ENCODE measurements at regions not wholly inside any gene's neighbourhood (a gene's known extent, or its start where the extent isn't known, plus 50 kb on each side); places are given as distances from the start of the nearest gene placed in this dataset.

- no peak overlapping the region for H3K4me3 ChIP-seq (ENCODE audit: control insufficient read depth, low read depth, low read length)
- no peak for TF ChIP-seq CTCF (IDR thresholded peaks at IDR 0.05; ENCODE audit: control insufficient read depth, insufficient read depth, low read depth, low read length, missing control alignments)
- no peak for DNase-seq (ENCODE audit: low read depth)
Observed at GRCh38 chr7:41058986-41059741, 643.7 kb downstream of the INHBA start.

- no peak for DNase-seq (ENCODE audit: low read depth)
- H3K4me3 ChIP-seq (ENCODE audit: control insufficient read depth, low read depth, low read length): no peak overlapping the region
- no peak for TF ChIP-seq CTCF (IDR thresholded peaks at IDR 0.05; ENCODE audit: control insufficient read depth, insufficient read depth, low read depth, low read length, missing control alignments)
Observed at GRCh38 chr7:41054960-41055661, 647.8 kb downstream of the INHBA start.

- H3K4me3 ChIP-seq (ENCODE audit: control insufficient read depth, low read depth, low read length): no peak overlapping the region
- TF ChIP-seq CTCF (IDR thresholded peaks at IDR 0.05; ENCODE audit: control insufficient read depth, insufficient read depth, low read depth, low read length, missing control alignments): peak; percentile 29
- no peak for DNase-seq (ENCODE audit: low read depth)
Observed at GRCh38 chr7:41053820-41054219, 649.1 kb downstream of the INHBA start.

GRCh38 chr7:41052736-41053135 is 650.2 kb downstream of the INHBA start:
- DNase-seq (ENCODE audit: low read depth): no peak
- no peak for TF ChIP-seq CTCF (IDR thresholded peaks at IDR 0.05; ENCODE audit: control insufficient read depth, insufficient read depth, low read depth, low read length, missing control alignments)

GRCh38 chr7:41052201-41052600 is 650.7 kb downstream of the INHBA start:
- H3K4me3 ChIP-seq (ENCODE audit: control insufficient read depth, low read depth, low read length): no peak overlapping the region
- no peak for TF ChIP-seq CTCF (IDR thresholded peaks at IDR 0.05; ENCODE audit: control insufficient read depth, insufficient read depth, low read depth, low read length, missing control alignments)
- DNase-seq (ENCODE audit: low read depth): no peak

More at GRCh38 chr7:41052736-41053135, 650.2 kb downstream of the INHBA start:
- H3K4me3 ChIP-seq (ENCODE audit: control insufficient read depth, low read depth, low read length): no peak overlapping the region

- no peak for TF ChIP-seq CTCF (IDR thresholded peaks at IDR 0.05; ENCODE audit: control insufficient read depth, insufficient read depth, low read depth, low read length, missing control alignments)
- DNase-seq (ENCODE audit: low read depth): no peak
- H3K4me3 ChIP-seq (ENCODE audit: control insufficient read depth, low read depth, low read length): no peak overlapping the region
Observed at GRCh38 chr7:41051535-41051934, 651.4 kb downstream of the INHBA start.

Measured in AG09309 (cell line).